OCI-LY1 (cell line): ENCODE measurements at regions not wholly inside any gene's neighbourhood (a gene's known extent, or its start where the extent isn't known, plus 50 kb on each side); places are given as distances from the start of the nearest gene placed in this dataset.

Experiments
- EZH2 ChIP-seq: fragments of 200-600 bp; sonication (generic), shearing (Covaris generic); IDR thresholded peaks from 2 replicates; pipeline ENCODE4 v1.8.0; 2017; ENCODE audit warnings: borderline replicate concordance, mixed run types, mild to moderate bottlenecking, antibody characterized with exemption, low read length, moderate library complexity, mixed read lengths
- TF ChIP-seq, protein P1 (sequence below): fragments of 200-600 bp; sonication (generic), shearing (Covaris generic); IDR thresholded peaks from 2 replicates; pipeline ENCODE4 v1.5.1; 2017; ENCODE audit warnings: mild to moderate bottlenecking, antibody characterized with exemption, low read length, moderate library complexity, mixed read lengths

DNA sequence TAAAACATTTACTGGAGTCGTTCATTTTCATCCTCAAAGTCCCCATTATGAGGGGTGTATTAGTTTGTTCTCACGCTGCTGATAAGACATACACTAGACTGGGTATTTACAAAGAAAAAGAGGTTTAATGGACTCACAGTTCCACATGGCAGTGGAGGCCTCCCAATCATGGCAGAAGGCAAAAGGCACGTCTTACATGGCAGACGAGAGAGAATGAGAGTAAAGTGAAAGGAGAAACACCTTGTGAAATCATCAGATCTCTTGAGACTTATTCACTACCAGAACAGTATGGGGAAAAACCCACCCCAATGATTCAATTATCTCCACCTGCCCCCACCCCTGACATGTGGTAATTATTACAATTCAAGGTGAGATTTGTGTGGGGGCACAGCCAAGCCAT is 830.4 kb upstream of the RGS18 start:
- TF ChIP-seq, protein P1, sequence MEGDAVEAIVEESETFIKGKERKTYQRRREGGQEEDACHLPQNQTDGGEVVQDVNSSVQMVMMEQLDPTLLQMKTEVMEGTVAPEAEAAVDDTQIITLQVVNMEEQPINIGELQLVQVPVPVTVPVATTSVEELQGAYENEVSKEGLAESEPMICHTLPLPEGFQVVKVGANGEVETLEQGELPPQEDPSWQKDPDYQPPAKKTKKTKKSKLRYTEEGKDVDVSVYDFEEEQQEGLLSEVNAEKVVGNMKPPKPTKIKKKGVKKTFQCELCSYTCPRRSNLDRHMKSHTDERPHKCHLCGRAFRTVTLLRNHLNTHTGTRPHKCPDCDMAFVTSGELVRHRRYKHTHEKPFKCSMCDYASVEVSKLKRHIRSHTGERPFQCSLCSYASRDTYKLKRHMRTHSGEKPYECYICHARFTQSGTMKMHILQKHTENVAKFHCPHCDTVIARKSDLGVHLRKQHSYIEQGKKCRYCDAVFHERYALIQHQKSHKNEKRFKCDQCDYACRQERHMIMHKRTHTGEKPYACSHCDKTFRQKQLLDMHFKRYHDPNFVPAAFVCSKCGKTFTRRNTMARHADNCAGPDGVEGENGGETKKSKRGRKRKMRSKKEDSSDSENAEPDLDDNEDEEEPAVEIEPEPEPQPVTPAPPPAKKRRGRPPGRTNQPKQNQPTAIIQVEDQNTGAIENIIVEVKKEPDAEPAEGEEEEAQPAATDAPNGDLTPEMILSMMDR, result no peak
- no peak for TF ChIP-seq EZH2
